ENCODE measurements at regions not wholly inside any gene's neighbourhood (a gene's known extent, or its start where the extent isn't known, plus 50 kb on each side); places are given as distances from the start of the nearest gene placed in this dataset.

DNA sequence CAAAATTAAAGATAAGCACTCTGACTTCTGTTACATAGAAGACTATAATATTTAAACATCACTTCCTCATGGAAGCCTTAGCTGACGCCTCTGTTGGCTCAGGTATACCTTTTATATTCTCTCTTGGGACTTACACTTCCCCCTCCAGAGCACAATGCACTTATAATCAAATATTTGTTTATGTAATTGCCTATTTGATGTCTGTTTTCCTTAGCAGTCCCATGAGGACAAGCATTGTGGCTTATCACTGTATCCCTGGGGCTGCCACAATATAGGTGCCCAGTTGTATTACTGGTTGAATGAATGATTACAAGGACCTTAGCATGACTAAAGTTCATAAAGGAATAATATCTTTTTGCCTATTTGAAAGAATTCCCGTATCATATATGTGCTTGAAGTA is 186.7 kb upstream of the VGLL2 start:
- peak; percentile 51 to 78 for DNase-seq

DNA sequence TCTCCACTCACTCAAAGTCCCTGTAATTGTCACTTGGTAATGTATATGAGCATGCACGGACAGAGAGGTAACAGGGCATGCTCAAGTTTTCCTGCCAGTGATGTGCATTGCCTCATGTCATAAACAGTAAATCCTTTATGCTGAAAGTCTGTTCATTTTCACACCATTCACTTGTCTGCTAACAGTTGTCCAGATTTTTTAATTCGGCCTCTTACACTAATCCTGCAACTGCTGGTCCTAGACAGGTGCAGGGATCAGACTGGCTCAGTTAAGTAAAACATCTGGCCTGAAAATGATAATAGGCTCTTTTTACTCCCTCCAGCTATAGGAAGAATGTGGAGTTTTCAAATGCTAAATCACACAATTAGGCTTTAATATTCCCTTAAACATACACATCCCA is 185.4 kb upstream of the VGLL2 start:
- DNase-seq = no peak

DNA sequence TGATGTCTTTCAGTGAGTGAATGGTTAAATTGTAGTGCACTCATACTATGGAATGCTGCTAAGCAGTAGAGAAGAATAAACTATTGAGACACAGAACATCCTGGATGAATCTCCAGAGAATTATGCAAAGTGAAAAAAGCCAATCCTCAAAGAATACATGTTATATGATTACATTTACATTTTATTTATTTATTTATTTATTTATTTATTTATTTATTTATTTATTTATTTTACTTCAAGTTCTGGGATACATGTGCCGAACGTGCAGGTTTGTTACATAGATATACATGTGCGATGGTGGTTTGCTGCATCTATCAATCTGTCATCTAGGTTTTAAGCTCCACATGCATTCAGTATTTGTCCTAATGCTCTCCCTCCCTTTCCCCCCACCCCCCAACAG is 175.8 kb upstream of the VGLL2 start:
- DNase-seq = no peak

GRCh38 chr6:117110146-117110545 is 155.2 kb upstream of the VGLL2 start:
- DNase-seq = no peak

GRCh38 chr6:117110737-117111136 is 154.6 kb upstream of the VGLL2 start:
- DNase-seq = no peak

- DNase-seq = no peak
These were observed 147.7 kb upstream of the VGLL2 start for GRCh38 chr6:117117652-117118051.

- DNase-seq = no peak
These were observed 146.9 kb upstream of the VGLL2 start for GRCh38 chr6:117118490-117118889.

GRCh38 chr6:117126213-117126612 is 139.1 kb upstream of the VGLL2 start:
- DNase-seq = no peak

DNA sequence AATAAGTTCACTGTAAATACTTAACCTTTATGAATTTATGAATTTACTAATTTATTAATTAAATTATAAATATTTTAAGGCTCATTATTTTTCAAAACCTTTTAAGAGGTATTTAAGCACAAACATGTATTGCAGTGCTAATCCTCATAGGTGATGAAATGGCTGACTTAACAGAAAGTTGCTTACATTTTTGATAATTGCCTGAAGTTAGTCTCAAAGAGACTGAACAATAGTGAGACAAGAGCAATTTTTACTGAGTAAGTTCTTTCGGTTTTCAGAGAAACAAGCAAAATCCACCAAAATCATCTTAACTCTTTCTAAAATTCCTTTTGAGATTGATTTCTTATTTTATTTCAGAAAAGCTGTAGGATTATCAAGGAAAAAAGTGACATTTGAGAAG is 137.3 kb upstream of the VGLL2 start:
- DNase-seq = no peak

DNA sequence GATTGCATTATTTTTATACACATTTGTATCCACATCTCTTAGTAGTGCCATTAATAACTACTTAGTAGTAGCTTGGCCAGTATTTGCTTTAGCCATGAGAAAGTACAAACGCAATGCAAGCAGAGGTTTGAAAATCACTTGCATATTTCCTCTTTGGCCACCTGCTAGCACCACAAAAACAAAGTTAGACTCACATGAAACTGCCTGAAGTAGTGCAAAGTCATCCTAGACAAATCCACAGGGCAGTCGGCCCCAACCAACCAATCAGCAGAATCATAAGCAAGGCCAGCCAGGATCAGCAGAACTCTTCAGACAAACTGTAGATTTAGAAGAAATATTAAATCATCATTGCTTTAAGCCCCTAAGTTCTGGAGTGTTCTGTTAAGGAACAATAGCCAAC is 135.2 kb upstream of the VGLL2 start:
- no peak for DNase-seq

DNA sequence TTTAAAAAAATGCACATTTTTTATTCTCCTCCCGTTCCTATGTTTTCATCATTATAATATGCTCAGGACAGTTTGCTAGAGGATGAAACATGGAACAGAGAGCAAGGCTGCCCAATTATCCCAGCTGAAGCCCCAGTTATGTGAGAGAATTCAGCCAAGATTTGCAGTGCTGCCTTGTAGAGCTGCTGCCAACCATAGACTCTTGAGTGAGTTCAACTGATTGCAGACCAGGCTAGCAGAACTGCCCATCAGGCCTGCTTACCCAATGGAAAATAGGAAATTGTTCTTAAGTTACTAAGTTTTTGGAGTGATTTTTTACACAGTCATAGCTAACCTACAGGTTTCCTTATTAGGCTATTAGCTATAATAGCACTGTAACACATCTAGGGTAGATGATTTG is 128.7 kb upstream of the VGLL2 start:
- no peak for DNase-seq

GRCh38 chr6:117137711-117138110 is 127.6 kb upstream of the VGLL2 start:
- DNase-seq = no peak

DNA sequence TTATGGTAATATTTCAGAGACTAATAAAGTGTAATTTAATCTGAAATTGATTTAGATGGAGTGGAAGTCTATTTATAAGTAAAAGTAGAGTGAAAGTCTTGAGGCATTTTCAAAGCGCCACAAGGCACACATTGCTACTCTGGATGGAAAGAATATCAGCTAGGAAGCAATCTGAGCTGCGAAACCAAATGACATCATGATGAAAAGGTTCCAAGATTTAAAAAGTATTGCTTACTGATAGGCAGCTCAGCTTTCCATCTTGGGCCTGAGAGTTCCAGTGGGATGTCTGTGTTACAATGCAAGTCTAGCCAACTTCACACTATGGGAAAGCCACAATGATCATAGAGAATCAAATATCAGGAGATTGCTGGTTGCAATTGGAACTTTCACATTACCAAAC is 126.9 kb upstream of the VGLL2 start:
- DNase-seq = no peak

DNA sequence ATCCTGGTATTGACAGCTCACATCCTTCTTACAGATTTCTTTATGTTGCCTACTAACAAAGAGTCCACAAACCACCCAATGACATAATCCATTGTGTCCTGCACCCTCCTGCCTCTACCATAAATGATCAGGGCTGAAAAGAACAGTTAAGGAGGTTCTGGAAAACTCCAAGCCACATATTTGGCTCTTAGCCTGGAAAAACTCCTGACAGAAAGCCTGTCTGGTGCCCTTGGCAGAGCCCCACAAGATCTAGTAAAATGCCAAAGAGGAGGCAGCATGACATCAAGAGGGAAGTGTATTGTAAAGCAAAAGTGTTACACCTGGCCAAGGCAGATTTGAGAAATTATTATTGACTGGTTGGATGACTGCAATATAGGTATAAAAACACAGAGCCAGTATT is 126.4 kb upstream of the VGLL2 start:
- DNase-seq = no peak

- no peak for DNase-seq
These were observed 123.2 kb upstream of the VGLL2 start for GRCh38 chr6:117142142-117142541.

DNA sequence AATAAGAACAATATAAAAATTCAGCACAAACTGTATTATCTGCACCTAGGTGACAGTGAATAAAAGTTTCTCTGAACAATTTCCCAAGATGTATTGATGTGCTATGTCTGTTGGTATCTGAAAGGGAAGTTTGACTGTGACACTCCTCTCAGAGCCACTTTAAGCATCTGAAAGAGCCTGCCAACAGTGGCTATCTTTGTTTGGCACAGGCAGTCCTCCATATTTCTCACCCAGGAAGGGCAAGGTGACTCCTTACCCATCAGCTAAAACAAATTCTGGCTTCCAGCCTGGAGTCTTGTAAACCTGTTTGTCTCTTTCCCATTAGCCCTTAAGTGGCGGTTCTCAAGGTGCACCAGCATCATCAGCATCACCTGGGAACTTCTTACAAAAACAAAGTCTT is 122.4 kb upstream of the VGLL2 start:
- DNase-seq = no peak

DNA sequence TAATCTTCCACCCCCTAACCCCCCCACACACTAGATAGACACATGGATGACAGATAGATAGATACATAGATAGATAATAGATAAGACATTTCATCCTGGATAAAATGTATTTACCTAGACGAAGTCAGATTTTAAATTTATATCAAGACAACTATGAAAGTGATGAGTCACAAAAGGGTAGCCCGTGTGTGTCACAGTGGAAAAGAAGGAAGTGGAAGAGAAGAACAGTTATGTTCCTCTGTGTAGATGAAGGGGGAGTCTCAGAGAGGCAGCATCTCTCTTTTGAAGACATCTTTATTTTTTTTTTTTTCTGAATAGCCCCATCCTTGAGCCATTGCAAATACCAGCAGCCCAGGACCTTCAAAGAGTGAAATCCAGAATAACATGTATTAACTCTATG is 121.7 kb upstream of the VGLL2 start:
- no peak for DNase-seq

GRCh38 chr6:117145940-117146339 is 119.4 kb upstream of the VGLL2 start:
- DNase-seq = no peak

- DNase-seq = no peak
These were observed 116.0 kb upstream of the VGLL2 start for GRCh38 chr6:117149324-117149723.

GRCh38 chr6:117156741-117157140 is 108.6 kb upstream of the VGLL2 start:
- no peak for DNase-seq

DNA sequence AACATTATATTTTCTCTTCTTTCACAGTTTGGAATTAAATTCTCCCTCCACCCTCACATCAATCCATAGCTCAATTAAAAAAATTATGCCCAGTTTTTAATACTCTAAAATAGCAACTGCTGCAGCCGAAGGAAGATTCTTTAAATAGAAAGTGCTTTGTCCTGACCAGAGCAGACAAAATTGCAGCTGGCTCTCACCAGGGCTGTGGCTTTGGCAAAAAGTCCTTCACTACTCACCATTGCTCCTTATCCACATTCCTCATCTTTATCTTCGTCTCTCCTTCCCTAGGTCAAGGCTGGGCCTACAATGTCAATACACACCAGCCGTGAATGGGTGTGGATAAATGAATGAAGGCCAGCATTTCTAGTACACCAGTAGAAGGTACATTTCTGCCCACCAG is 107.9 kb upstream of the VGLL2 start:
- DNase-seq = no peak

DNA sequence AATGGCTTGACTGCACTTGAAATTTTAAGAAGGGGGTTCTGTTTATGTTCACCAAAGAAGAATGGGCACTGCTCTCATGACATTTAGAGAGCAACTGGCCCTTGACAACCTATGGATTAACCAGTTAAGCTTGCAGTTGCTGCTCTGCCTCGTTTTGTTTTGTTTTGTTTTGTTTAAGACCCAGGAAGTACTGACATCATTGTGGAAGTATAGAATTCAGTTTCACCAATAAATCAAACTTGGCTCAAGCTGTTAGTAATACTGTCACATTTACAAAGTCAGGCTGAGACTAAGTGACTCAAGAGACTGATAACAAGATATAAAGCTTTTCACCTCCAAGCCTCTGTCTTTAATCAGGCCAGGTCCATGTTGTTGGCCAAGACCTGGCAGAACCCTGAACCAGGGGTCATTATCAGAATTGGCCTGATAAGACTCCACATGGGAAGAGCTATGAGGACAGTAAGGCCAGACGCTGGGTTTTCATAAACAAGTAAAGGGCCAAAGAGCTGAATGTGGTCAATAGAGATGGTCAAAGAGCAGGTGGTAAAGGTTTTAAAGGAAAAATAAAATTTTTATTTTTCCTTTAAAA is 99.4 kb upstream of the VGLL2 start:
- no peak for DNase-seq

GRCh38 chr6:117167520-117168271 is 97.7 kb upstream of the VGLL2 start:
- no peak for DNase-seq

- DNase-seq = no peak
These were observed 96.9 kb upstream of the VGLL2 start for GRCh38 chr6:117168296-117169063.

All from NCI-H2081 (cell line).